ENCODE measurements at regions not wholly inside any gene's neighbourhood (a gene's known extent, or its start where the extent isn't known, plus 50 kb on each side); places are given as distances from the start of the nearest gene placed in this dataset.
"Not testable (repeated sequence)": the region's sequence is repeated elsewhere in the genome, so short reads cannot be mapped to it uniquely, and the experiment has no call there.

GRCh38 chr12:75941661-75942060, 89.9 kb downstream of the PHLDA1 start:
- DNase-seq = not testable (repeated sequence)

DNA sequence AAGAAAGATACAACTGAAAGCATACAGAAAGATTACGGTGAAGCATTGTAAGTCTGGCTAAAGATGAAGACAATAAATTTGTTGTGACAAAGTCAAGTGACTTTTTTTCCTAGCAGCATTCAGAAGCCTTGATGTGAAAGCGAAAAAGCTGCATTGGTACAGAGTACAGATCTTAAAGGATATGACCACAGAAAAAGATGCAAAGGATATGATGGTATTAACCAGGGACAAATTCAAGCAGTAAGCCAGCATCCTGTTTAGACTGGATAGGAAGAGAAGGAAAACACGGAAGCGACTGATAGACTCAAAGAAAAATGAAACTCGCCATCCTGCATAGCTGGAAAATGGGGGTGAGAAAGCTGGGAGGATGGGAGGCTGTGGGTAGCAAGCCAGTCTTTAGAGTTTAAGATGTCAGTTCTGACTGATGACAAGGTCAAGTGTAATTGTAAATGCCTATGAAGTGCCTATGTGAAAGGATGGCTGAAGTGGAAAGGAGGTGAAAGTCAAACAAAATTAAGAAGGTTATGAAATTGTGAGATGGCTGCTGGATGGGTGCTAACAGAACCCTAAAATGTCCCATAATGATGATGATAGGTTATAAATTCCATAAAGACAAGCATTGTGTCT, 92.4 kb downstream of the PHLDA1 start:
- no peak for DNase-seq

DNA sequence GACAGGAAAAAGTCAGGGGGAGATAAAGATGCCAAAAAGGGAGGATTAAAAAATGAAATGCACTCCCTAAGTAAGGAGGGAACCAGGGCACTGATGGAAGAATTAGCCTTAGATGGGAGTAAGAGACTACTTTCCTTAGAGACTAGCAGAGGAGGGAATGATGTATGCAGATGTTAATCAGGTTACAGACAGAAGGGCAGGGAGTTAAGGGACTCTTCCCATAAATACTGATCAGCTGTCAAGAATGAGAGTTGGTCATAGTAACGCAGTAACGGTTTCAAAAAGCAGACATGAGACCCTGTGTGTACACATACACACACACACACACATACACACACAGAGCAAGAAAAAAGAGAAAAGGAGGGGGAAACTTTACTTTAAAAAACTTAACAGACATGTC, 93.4 kb downstream of the PHLDA1 start:
- DNase-seq = no peak

- DNase-seq = no peak
Measured at GRCh38 chr12:75937486-75937885, 94.1 kb downstream of the PHLDA1 start.

DNA sequence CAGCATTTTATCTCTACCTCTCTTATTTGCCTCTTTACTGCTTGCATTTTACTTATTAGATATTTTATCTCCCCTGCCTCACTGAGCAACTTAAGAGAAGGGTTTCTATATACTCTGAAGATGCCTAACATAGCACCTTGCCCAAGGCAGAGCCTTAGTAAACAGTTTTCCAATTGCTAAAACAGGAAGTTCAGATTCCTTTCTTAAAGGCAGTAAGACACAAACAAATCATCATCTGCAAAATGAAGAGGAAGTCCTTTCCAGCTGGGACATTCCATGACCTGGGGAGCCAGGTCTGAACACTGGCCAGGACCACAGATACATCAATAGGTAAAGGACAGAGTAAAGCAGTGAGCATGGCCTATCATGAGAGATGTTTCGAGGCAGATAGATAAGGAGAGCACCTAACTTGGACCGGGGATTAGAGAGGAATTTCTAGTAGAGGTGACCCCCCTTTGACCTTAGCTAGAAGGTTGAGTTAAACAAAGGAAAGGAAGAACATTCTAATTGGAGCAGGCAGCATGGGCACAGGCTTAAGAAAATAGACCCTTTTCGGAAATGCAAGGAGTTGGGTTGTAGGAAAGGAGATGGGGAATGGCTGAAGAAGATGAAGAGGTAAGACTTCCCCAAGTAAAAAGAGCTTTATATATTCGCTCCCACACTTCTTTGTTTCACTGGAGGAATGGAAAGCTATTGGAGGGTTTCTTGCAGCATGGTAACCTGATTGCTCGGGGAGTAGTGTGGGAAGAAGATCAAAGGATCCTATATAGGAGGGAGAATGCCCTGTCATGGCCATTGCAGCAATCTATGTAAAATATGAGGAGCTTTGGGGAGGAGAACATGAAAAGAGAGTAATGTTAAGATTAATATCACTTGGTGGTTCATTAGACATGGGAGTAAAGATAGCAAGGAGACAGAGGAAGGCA, 94.8 kb downstream of the PHLDA1 start:
- no peak for DNase-seq

GRCh38 chr12:75935539-75936242, 95.9 kb downstream of the PHLDA1 start:
- DNase-seq = no peak

DNA sequence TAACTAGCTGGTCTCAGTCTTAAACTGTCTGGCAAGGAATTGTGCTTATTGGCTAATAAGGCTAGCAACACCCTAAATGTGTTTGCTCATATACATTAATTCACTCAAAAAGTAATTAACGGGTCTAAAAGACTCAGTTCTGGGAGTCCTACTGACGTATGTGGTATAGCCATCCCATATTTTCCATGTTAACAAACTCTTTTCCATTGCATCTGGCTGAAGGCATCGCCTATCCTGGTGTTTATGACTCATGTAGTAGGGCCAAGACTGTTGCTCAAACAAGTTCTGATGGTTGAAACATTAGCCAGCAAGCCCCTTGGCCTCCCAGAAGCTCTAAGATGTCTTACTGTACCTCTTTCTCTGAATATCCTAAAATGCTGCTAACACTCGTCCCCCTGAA, 98.5 kb downstream of the PHLDA1 start:
- no peak for DNase-seq

- no peak for DNase-seq
Measured at GRCh38 chr12:75932241-75932640, 99.3 kb downstream of the PHLDA1 start.

GRCh38 chr12:75923964-75924666, 107.5 kb downstream of the PHLDA1 start:
- DNase-seq = no peak

GRCh38 chr12:75922944-75923642, 108.5 kb downstream of the PHLDA1 start:
- DNase-seq = no peak

- DNase-seq = no peak
Measured at GRCh38 chr12:75921622-75922289, 109.8 kb downstream of the PHLDA1 start.

- DNase-seq = no peak
Measured at GRCh38 chr12:75917715-75918114, 113.9 kb downstream of the PHLDA1 start.

GRCh38 chr12:75917083-75917482, 114.5 kb downstream of the PHLDA1 start:
- DNase-seq = no peak

GRCh38 chr12:75913502-75914351, 117.8 kb downstream of the PHLDA1 start:
- DNase-seq = peak; percentile 93

DNA sequence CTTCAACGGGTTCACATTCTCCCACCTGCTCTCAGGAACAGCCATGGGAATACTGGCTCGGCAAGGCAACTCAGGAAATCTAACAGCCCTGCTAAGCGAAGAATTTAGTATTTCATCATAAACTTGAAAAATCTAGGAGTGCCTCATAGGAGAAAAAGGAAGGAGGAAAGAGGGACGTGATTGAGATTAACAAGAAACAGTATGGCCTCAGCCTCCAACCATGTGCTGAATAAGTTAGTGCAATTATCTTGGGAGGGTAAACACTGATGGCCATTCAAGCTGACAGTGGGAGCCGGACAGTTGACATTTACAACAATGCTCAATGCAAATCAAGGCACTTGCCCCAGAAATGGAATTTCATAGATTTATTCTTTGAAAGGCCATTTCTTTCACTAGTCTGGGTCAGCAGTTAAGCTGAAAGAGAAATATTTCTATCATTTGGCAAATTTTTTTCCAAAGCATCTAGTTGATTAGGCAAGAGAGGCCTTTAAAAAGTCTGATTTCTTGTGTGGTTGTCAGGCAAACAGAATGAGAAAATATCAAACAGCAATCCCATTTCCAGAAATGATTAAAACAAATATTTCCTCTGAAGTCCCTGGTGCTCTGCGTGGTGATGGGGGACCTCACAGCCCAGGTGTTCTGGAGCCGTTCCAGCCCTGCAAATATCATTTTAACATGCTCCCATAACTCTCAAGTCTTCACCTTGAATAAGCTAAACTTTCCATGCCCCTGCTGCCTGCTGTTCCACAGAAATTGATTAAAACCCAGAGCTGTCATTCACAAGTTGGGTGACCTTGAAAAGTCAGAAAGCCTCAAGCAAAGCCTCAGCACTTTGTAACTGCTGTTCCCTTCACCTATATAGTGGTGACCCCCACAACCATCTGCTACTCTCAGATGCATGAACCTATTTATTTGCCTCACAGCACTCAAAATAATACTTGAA, 121.6 kb downstream of the PHLDA1 start:
- peak; percentile 94 for DNase-seq

GRCh38 chr12:75908961-75909605, 122.5 kb downstream of the PHLDA1 start:
- DNase-seq = peak; percentile 81

- DNase-seq = no peak
Measured at GRCh38 chr12:75905922-75906321, 125.7 kb downstream of the PHLDA1 start.

DNA sequence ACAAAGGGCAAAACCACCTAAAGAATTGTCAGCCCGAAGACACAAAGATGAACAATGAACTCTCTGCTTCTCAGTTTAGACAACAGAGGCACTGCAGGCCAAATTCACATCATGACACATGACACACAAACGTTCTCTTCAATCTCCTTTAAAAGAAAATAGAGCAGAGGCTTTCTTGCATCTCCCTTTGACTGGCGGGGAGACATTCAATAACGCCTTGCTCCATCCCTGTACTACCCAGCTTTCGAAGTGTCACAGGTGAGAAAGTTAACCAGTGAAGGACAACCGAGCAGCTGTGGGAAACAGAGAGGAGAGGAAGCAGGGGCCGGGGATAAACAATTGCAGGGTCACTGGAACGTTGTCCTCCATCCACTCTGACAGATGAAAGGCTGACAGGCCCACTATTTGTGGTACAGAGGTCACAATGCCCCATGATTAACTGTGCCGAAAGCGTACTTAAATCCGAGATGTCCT, 130.8 kb downstream of the PHLDA1 start:
- DNase-seq = no peak

- DNase-seq = no peak
Measured at GRCh38 chr12:75900226-75900625, 131.3 kb downstream of the PHLDA1 start.
